ELR (cell line): ENCODE measurements at regions not wholly inside any gene's neighbourhood (a gene's known extent, or its start where the extent isn't known, plus 50 kb on each side); places are given as distances from the start of the nearest gene placed in this dataset.
"Not testable (repeated sequence)": the region's sequence is repeated elsewhere in the genome, so short reads cannot be mapped to it uniquely, and the experiment has no call there.

ENCODE experiments used
- DNase-seq: peaks from one replicate; pipeline ENCODE4 v3.0.0-alpha.2; 2015; ENCODE audit warnings: low read depth

DNA sequence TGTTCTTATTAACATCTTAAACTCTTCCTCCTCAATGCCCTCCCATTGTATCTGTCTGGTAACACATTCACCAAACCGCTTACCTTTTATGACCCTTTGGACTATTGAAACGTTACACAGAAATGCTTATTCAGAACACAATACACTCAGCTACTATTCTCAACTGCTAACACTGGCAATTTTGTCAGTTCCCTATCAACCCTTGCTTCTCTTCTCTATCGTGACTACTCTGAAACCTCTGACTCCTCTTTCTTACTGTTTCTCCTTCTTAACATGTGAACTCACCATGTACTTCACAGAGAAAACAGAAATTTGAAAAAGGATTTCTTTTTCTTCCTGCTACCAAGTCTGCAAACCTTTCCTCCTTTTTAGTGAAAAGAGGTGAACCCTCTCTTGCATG, 232.9 kb upstream of the GPR149 start:
- no peak for DNase-seq

DNA sequence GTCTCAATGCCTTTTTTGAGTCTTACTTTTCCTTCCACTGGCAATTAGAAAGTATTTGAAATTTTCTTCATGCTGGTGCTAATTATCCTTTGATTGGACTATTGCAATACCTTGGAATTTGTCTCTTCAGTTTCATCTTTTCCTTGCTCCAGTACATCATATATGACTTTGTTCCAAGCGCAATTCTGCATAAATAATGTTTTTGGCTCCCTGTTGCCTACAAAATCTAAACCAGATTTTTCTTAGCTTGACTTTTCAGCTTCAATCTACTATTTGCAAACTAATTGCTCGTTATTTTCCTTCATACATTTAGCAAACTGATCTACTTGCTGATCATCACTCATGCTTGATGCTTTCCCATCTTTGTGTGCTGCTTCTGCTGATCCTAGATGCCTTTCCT, 230.8 kb upstream of the GPR149 start:
- no peak for DNase-seq

DNA sequence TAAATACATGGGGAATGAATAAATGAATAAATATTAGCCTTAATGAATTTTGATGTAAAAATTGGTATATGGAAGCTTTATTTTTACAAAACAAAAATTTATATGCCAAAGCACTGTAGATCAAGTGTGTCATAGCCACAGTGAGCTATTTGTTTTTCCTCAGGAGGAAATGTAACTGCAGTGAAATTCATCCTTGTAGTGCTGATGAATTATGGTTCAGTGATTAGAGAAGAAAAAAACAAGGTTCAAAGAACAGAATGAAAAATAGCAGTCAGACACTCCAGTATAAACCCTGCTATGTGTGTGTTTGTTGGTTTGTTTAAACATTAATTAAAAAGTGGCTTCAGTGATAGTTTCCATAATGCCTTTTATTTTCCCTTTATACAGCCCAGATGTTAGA, 228.0 kb upstream of the GPR149 start:
- no peak for DNase-seq

DNA sequence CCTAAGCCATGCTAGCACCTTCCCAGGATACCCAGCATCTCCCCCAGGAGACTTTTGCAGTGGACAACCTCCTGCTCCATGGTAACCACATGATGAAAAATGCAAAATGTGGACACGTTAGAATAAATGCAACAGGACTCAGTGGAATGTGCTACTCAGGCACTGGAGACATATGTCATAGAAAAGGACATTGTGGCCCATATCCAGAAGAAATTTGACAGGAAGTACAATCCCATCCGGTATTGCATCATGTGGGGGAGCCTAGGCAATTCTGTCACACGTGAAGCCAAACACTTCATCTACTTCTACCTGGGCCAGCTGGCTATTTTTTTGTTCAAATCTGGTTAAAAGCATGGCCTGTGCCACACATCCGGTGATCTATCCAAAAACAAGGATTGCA, 227.2 kb upstream of the GPR149 start:
- DNase-seq = no peak

DNA sequence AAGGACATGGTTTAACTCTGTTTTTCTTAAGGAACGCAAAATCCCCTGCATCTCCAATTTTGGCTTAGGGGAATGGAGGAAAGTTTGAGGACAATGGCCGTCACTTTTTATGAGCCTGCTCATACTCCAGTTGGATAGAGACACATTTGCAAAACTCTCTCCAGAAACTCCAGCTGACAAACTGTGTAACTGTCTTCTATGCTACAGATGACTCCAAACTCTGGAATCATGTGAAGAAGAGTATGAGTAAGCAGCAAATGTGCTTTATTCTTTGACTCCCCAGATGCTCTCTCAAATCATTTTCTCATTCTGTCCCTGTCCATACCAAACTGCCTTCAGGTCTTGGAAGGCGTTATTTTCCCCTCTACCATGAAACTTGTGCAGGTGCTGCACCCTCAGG, 226.5 kb upstream of the GPR149 start:
- DNase-seq = no peak

DNA sequence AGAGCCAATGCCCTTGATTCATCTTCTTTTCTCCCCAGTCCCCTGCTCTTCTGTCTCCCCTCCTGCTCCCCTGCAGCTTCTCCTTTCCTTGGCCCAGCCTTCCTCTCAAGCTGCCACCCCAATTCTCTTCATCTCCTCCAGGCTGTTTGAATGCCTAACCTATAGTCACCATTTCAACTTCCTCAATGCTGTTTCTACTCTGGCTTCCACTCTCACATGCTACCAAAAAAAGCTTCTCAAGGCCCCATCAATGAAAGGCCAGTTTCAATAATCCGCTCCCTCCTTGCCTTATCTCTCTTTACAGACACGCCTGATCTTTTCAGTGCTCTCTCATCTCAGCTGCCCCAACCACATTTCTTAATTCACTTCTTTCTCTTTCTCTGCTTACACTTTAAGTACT, 212.2 kb upstream of the GPR149 start:
- no peak for DNase-seq

DNA sequence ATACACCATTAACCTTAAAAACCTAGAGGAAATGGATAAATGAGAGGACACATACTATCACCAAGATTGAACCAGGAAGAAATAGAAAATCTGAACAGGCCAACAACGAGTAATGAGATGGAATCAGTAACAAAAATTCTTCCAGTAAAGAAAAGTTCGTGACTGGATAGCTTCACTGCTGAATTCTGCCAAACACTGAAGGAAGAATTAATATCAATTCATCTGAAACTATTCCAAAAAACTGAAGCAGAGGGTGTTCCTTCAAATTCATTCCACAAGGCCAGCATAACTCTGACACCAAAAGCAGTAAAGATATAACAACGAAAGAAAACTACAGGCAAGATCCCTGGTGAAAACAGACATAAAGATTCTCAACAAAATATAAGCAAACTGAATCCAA, 195.8 kb upstream of the GPR149 start:
- no peak for DNase-seq

DNA sequence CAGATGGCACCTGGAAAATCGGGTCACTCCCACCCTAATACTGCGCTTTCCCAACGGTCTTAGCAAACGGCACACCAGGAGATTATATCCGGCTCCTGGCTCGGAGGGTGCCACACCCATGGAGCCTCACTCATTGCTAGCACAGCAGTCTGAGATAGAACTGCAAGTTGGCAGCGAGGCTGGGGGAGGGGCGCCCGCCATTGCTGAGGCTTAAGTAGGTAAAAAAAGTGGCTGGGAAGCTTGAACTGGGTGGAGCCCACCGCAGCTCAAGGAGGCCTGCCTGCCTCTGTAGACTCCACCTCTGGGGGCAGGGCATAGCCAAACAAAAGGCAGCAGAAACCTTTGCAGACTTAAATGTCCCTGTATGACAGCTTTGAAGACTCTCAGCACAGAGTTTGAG, 189.6 kb upstream of the GPR149 start:
- DNase-seq = not testable (repeated sequence)

DNA sequence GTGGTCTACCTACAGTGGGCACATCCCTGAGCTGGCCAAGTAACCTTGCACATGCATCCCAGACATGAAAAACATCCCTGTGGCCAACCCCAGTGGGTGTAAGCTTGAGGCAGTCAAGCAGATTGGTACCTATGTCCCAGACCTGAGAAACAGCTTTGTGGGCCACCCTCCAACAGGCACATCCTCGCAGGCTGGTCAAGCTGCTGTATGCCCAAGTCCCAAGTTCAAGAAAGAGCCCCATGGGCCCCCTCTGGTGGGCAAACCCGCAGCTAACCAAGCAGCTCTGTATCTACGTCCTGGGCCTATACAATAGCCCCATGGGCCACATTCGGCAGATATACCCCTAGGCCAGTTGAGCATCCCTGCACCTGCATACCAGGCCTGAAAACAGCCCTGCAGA, 186.3 kb upstream of the GPR149 start:
- DNase-seq = no peak

DNA sequence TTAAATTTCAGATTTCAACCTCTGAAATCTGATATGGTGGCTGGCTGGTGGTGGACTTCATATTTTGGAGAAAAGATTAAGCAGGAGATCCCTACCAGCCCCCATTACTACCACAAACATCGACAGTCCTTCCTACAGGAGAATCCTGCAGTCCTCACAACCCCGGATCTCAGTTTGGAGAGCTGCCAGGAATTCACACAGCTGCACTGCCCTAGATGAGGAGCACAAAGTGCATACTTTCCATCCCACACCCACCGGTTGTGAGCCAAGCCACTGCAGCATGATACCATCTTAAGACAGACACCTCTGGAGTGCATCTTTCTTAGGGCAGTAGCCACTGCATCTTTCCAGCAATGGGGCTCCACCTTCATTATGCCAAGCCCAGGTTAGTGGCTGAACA, 185.5 kb upstream of the GPR149 start:
- DNase-seq = no peak

DNA sequence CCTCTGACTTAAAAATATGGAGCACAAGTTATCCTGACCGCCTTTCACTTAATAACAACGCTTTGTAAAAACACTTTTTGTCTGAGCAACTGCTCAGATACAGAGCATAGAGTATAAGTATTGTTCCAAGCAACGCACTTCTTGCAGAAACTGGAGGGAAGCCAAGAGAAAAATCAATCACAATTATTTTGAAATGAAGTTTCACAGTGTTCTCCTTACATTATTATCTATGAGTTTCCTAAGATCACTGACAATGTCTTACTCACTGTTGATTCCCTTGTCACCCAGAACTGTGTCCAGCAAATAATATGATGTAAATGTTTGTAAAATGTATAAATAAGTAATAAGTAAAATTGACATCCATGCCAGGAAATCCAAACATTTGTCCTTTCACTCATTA, 184.6 kb upstream of the GPR149 start:
- DNase-seq = no peak

DNA sequence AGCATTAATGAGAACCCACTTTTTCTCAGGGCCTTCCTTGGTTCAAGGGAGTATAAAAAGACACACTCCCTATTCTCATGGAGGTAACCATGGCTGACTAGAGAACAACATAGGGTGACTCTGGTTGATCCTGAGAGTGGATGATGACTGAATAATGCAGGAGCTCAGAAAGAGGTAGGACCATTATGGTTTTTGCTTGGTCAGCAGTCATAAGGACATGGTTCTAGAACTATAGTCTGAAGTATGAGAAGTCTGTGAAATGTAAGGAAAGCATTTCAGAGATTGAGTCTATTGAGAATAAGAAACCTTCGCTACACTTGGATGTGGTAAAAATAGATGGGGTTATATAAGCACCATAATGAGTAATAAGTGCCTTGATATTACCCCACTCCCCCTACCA, 184.1 kb upstream of the GPR149 start:
- DNase-seq = no peak

DNA sequence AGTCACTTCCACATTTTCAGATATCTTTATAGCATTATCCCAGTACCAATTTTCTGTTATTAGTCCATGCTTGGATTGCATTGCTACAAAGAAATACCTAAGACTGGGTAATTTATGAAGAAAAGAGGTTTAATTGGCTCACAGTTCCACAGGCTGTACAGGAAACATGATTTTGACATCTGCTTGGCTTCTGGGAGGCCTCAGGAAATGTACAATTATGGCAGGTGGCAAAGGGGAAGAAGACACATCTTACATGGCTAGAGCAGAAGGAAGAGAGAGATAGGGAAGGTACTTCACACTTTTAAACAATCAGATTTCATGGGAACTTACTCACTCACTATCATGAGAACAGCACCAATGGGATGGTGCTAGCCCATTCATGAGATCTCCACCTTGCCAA, 172.3 kb upstream of the GPR149 start:
- no peak for DNase-seq

DNA sequence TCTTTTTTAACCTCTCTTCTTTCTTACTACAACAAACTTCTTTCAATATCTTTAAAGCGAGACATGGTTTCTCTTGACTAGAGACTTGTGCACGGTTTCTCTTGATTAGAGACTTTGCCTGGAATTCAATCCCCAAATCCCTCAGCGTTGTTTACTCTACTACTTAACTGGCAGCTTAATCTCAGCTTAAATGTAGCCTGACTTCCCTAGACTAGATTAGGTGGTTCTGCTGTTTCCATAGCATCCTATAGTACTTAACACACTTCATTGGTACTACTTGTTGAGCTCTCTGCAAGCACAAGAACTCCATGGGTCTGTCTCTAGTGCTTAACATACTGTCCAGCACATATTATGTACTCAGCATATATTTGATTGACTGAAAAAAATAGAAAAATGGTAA, 168.2 kb upstream of the GPR149 start:
- no peak for DNase-seq

DNA sequence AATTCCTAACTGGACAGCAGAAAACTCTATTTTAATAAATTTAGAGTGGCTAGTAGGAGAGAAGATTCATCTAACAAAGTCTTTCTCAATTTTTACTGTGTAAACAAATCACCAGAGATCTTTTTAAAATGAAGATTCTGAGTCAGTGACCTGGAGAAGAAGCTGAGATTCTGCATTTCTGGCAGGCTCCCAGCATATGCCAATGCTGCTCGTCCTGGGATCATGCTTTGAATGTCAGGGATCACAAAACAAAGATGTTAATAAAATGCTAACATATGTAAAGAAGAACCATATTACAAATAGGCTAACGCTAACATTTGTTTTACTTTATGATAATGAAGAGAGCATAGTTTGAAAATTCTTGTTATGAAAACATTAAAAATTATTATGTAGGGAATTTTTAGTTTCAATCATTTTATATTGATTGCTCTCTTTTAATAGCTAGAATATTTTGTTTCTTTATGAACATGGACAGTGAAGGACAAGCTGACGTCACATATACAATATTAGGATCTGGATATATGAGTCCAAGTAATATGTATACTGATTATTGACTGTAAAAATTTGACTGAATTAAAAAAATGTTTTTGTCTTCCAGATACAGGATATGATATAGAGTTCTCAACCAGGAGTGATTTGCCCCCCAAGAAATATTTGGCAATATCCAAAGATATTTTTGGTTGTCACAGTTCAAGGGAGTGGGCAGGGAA, 160.8 kb upstream of the GPR149 start:
- no peak for DNase-seq

DNA sequence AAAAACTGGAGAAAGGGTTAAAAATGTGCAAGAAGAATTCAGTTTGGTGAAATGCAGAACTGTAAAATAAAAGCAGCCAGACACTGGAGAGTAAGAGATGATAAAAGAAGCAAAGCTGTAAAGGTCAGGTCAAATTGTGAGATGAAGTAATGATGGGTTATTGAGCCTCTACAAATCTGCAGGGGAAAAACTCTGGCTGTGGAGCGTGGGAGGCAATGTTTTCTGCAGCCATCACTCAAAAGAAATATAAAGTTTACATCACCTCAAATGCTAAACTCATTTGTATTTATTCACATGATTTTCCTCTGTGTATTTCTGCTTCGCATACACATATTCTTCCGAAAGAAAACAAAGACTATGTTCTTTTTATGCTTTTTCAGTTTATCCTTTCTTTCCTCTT, 158.8 kb upstream of the GPR149 start:
- DNase-seq = no peak

DNA sequence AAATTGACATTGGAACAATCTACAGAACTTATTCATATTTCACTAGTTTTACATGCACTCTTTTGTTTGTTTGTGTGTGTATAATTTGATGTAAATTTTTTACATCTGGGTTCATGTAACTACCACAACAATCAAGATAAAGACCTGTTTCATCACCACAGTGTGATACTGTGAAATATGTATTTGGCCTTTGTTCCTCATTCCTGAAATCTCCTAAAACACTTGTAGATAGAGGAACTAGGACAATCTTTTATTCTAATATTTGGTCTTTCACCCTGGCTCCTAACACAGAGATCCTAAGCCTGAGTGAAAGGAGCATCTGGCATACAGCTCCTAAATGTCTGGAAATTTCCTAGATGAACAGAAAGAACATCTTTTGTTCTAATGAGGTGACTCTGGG, 155.0 kb upstream of the GPR149 start:
- no peak for DNase-seq

DNA sequence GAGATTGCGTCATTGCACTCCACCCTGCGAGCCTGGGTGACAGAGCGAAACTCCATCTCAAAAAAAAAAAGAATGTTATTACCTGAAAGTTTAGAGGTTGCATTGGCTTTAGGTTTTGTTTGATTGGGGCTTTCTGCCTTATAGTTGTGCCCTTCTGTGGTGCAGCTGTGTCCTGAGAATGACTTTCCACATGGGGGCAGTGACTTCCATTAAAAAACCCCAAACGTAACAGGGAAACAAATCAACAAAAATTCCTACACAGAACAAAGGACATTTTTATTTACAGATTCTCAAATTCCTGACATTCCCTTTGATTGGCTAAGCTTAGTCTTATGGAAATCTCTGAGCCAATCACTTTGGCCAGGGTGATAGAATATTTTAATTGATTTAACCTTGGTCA, 154.1 kb upstream of the GPR149 start:
- DNase-seq = peak; percentile 4

DNA sequence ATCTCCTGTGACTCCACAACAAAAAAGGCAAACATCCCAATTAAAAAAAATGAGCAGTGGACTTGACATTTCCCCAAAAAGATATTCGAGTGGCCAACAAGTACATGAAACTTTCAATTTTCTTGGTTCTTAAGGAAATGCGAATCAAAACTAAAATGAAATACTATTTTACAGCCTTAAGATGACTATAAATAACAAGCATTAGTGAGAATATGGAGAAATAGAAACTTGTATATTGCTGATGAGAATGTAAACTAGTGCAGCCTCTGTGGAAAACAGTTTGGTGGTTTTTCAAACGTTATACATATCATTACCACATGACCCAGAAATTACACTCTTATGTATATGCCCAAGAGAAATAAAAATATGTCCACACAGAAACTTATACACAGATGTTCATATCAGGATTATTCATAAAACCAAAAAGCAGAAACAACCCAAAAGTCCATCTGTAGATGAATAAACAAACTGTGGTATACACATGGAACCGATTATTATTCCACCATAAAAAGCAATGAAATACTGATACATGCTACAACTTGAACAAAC, 153.2 kb upstream of the GPR149 start:
- DNase-seq = no peak

DNA sequence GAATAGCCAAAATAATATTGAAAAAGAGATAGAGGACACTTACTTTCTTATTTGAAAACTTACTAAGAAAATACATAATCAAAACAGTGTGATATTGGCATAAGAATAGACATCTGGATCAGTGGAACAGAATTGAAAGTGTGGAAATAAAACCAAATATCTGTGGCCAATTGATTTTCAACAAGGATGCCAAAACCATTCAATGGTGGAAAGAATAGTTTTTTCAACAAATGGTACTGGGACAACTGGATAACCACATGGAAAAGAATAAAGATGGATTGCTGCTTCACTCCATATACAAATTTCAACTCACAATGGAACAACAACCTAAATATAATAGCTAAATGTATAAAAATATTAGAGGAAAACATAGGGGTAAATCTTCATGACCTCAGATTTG, 152.5 kb upstream of the GPR149 start:
- no peak for DNase-seq

DNA sequence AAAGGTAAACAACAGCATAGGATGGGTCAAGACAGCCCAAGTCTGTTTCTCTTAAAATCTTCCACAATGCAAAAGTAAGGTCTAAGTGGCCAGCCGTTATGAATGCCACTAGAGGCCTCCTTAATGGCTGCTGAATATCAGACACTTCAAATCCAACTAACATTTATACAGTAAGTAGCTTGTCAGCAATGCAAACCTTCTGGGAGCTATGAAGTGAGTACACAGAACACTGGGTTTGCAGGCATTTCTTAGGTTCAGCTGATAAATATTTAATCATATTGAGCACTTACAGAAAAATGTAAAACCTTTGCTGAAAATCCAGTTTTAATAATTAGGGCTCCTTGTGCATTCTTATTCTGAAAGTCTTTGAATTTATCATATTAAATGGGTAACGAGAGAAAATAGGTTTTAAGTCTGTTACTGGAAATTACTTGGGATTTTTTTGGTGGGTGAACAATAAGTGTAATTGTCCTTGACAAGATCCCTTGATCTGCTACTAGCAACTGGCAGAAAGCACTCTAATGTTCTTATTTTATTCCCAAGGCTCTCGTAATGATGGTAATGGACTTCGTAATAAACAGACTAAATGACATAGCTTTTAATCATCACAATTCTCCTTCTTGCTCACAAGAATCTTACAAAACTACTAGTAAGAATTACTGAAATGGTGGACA, 141.7 kb upstream of the GPR149 start:
- DNase-seq = no peak

DNA sequence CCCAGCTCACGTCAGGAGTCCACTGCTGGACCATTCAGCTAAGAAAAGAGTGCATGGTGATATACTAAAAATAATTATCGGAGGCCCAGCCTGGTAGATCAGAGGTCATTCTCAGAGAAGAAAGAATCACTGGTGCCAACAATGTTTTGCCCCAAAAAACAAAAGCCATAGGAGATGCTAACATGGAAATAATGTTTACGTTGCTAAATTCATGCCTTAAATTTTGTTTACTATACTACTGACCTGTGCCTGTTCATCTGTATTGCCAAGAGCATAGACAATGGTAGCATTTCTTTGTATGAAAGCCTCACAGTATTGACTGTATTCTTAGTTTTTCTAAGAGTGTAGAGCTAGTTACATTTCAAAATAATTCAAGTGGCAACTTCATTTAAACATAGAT, 138.1 kb upstream of the GPR149 start:
- no peak for DNase-seq

DNA sequence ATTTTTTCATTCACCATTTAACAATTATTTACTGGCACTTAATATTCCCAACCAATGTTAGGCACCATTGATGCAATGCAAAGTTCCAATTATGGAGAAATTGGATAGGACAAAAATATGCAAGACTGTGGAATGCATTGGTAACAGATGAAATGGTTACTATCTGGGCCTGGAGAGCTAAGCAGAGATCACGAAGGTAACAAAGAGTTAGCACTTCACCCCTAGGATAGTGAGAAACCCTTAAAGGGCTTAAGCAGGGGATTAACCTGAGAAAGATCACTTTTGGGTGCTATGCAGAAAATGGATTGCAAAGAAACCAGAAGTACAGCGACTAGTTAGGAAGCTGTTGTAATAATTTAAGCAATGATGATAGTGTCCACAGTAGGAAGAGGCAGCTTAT, 129.6 kb upstream of the GPR149 start:
- no peak for DNase-seq

DNA sequence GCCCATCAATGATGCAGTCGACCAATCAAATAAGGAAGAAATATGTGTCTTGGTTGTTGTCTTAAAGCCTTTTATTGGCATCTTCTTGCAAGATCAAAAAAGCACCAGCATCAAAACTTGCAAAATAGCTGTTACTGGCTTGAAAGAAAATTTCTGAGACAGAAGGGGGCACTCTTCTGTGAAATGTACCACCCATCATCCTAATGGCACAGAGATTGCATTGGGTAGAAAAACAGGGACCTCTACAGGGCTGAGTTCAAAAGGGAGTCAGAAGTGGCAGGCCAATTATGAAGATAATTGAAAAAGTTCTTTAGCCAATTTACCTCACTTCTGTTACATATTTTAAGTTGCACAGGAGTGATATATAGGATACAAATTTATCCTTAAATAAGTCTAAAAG, 122.3 kb upstream of the GPR149 start:
- DNase-seq = peak; percentile 15
